H1 (cell line): ENCODE measurements at regions not wholly inside any gene's neighbourhood (a gene's known extent, or its start where the extent isn't known, plus 50 kb on each side); places are given as distances from the start of the nearest gene placed in this dataset.

Experiments
- CTCF ChIA-PET: fragments of 300-600 bp; sonication (Branson Sonifier 250); formaldehyde crosslinking; loops from one replicate; lab custom pipeline; 2021; ENCODE audit not compliant: partially characterized antibody; lab: Charles Lee
- POLR2A ChIA-PET: fragments of 300-600 bp; sonication (Branson Sonifier 250); formaldehyde crosslinking; loops from one replicate; lab custom pipeline; 2021; ENCODE audit warnings: inconsistent platforms; ENCODE audit not compliant: partially characterized antibody; lab: Charles Lee
- DNase-seq, 2 experiments: peaks; one replicate each; pipeline versions ENCODE4 v3.0.0 to v3.0.0-alpha.2; 2010 to 2022; ENCODE audit warnings: low spot score in 2 of 2, low read depth in 1 of 2, mixed read lengths in 1 of 2
- FAIRE-seq: peaks from 2 replicates; lab custom pipeline; 2011; peaks lifted over from hg19 to GRCh38; lab: Jason Lieb, UNC
- H2AFZ ChIP-seq: 2 replicates; pipeline ENCODE4 v1.8.1; 2012; ENCODE audit warnings: low read length, inconsistent platforms
- H2AK5ac ChIP-seq: 2 replicates; pipeline ENCODE4 v1.6.1; 2013; ENCODE audit warnings: low read depth, low read length
- H2BK120ac ChIP-seq: replicated peaks from 2 replicates; pipeline ENCODE3; 2013; ENCODE audit warnings: low read depth, low read length, inconsistent platforms
- H2BK12ac ChIP-seq: 2 replicates; pipeline ENCODE4 v1.6.1; 2013; ENCODE audit warnings: low read depth, low read length
- H2BK15ac ChIP-seq: 2 replicates; pipeline ENCODE4 v1.6.1; 2013; ENCODE audit warnings: low read length
- H2BK20ac ChIP-seq: 2 replicates; pipeline ENCODE4 v1.6.1; 2013; ENCODE audit warnings: low read length
- H2BK5ac ChIP-seq: 2 replicates; pipeline ENCODE4 v1.6.1; 2013; ENCODE audit warnings: low read depth, low read length
- H3K14ac ChIP-seq: 2 replicates; pipeline ENCODE4 v1.6.1; 2013; ENCODE audit warnings: inconsistent platforms; ENCODE audit not compliant: insufficient read length
- H3K18ac ChIP-seq: 2 replicates; pipeline ENCODE4 v1.6.1; 2013; ENCODE audit warnings: low read length; ENCODE audit errors: extremely low read depth
- H3K23ac ChIP-seq: 2 replicates; pipeline ENCODE4 v1.6.1; 2013; ENCODE audit warnings: inconsistent platforms; ENCODE audit not compliant: insufficient read length
- H3K23me2 ChIP-seq: 2 replicates; pipeline ENCODE4 v1.6.1; 2013; ENCODE audit warnings: low read depth, low read length
- H3K27ac ChIP-seq: 2 replicates; pipeline ENCODE4 v1.6.1; 2011; ENCODE audit warnings: low read depth, low read length, inconsistent platforms
- H3K27me3 ChIP-seq, 4 experiments: replicated peaks in 1 of 4; 1 replicate in 1 of 4; 2 replicates in 3 of 4; pipeline versions ENCODE4 v1.6.1 to v1.8.1; 2011 to 2013; ENCODE audit warnings: low read length in 3 of 4, mild to moderate bottlenecking in 3 of 4, inconsistent platforms in 2 of 4, mixed read lengths in 2 of 4, moderate library complexity in 1 of 4; ENCODE audit not compliant: control insufficient read depth in 3 of 4, insufficient read depth in 3 of 4; ENCODE audit errors: extremely low read depth in 1 of 4
- H3K36me3 ChIP-seq, 4 experiments: 2 replicates each; pipeline versions ENCODE4 v1.6.1 to v1.8.1; 2011 to 2013; ENCODE audit warnings: mild to moderate bottlenecking in 4 of 4, low read length in 3 of 4, moderate library complexity in 2 of 4, control low read depth in 1 of 4, inconsistent platforms in 1 of 4; ENCODE audit not compliant: insufficient read depth in 4 of 4, control insufficient read depth in 2 of 4
- H3K4ac ChIP-seq: replicated peaks from 2 replicates; pipeline ENCODE3; 2013; ENCODE audit warnings: low read length, low read depth, mixed read lengths, inconsistent platforms; ENCODE audit not compliant: insufficient read length
- H3K4me1 ChIP-seq, 4 experiments: replicated peaks in 1 of 4; 1 replicate in 1 of 4; 2 replicates in 3 of 4; pipeline versions ENCODE4 v1.6.1 to v1.8.1; 2011 to 2013; ENCODE audit warnings: low read length in 3 of 4, inconsistent platforms in 2 of 4, mixed read lengths in 1 of 4; ENCODE audit not compliant: insufficient read depth in 4 of 4, control insufficient read depth in 3 of 4
- H3K4me2 ChIP-seq, 2 experiments: 2 replicates each; pipeline versions ENCODE4 v1.6.1 to v1.8.1; 2011 to 2013; ENCODE audit warnings: low read depth in 2 of 2, low read length in 2 of 2, control low read depth in 1 of 2, inconsistent platforms in 1 of 2, mild to moderate bottlenecking in 1 of 2; ENCODE audit not compliant: insufficient read depth in 1 of 2
- H3K4me3 ChIP-seq, 4 experiments: fragments of 200-600, 300-600 bp in 1 of 4; sonication (generic), shearing (Covaris generic), sonication (Bioruptor Twin) in 1 of 4; 2 replicates each; pipeline versions ENCODE4 v1.5.1 to v1.8.1; 2011 to 2016; ENCODE audit warnings: low read length in 4 of 4, low read depth in 3 of 4, control low read depth in 2 of 4, inconsistent platforms in 2 of 4, mild to moderate bottlenecking in 2 of 4, mixed read lengths in 1 of 4, moderate library complexity in 1 of 4; ENCODE audit not compliant: insufficient read depth in 2 of 4; ENCODE audit errors: extremely low read depth in 1 of 4
- H3K56ac ChIP-seq: replicated peaks from 2 replicates; pipeline ENCODE3; 2013; ENCODE audit warnings: low read depth, mild to moderate bottlenecking, mixed read lengths, low read length, inconsistent platforms; ENCODE audit not compliant: insufficient read length
- H3K79me1 ChIP-seq: 2 replicates; pipeline ENCODE4 v1.6.1; 2013; ENCODE audit warnings: low read depth, low read length, control low read depth
- H3K79me2 ChIP-seq, 2 experiments: 2 replicates each; pipeline versions ENCODE4 v1.6.1 to v1.8.1; 2012 to 2013; ENCODE audit warnings: low read length in 2 of 2, mild to moderate bottlenecking in 2 of 2, inconsistent platforms in 1 of 2; ENCODE audit not compliant: insufficient read depth in 2 of 2, control insufficient read depth in 1 of 2
- H3K9ac ChIP-seq, 4 experiments: replicated peaks in 1 of 4; 1 replicate in 1 of 4; 2 replicates in 3 of 4; pipeline versions ENCODE4 v1.6.1 to v1.8.1; 2011 to 2013; ENCODE audit warnings: low read depth in 3 of 4, low read length in 3 of 4, control low read depth in 2 of 4, mild to moderate bottlenecking in 2 of 4, moderate library complexity in 2 of 4, inconsistent platforms in 1 of 4; ENCODE audit errors: extremely low read depth in 1 of 4
- H3K9me3 ChIP-seq, 2 experiments: 2 replicates each; pipeline versions ENCODE4 v1.6.1 to v1.8.1; 2012 to 2013; ENCODE audit warnings: mild to moderate bottlenecking in 2 of 2, moderate library complexity in 2 of 2, control low read depth in 1 of 2, inconsistent platforms in 1 of 2, low read depth in 1 of 2, low read length in 1 of 2, mixed read lengths in 1 of 2; ENCODE audit not compliant: insufficient read depth in 2 of 2
- H4K20me1 ChIP-seq, 2 experiments: replicated peaks in 1 of 2; 2 replicates each; pipeline versions ENCODE3 to v1.8.1; 2011 to 2013; ENCODE audit warnings: inconsistent platforms in 2 of 2, low read length in 2 of 2, mild to moderate bottlenecking in 1 of 2; ENCODE audit not compliant: insufficient read depth in 2 of 2, control insufficient read depth in 1 of 2
- H4K5ac ChIP-seq: 2 replicates; pipeline ENCODE4 v1.6.1; 2013; ENCODE audit warnings: low read length, low read depth, mixed read lengths, inconsistent platforms; ENCODE audit not compliant: insufficient read length
- H4K8ac ChIP-seq: 2 replicates; pipeline ENCODE4 v1.8.0; 2013; ENCODE audit warnings: mild to moderate bottlenecking, moderate library complexity, low read length, inconsistent platforms; ENCODE audit not compliant: insufficient read depth; ENCODE audit errors: extremely low read depth
- H4K91ac ChIP-seq: replicated peaks from 2 replicates; pipeline ENCODE3; 2013; ENCODE audit warnings: low read length, mixed read lengths, inconsistent platforms; ENCODE audit not compliant: insufficient read length
- ASH2L ChIP-seq: fragments of 200-600, 300-600 bp; sonication (generic); IDR thresholded peaks from one replicate; pipeline ENCODE4 v1.7.1; 2017; ENCODE audit warnings: low read length
- HDAC2 ChIP-seq, 2 experiments: fragments of 300-600 bp in 1 of 2; sonication (generic) in 1 of 2; IDR thresholded peaks; 2 replicates each; pipeline ENCODE4 v1.6.1; 2011 to 2012; ENCODE audit warnings: low read depth in 2 of 2, low read length in 2 of 2, mild to moderate bottlenecking in 2 of 2, moderate library complexity in 2 of 2, borderline replicate concordance in 1 of 2, inconsistent platforms in 1 of 2
- RBBP5 ChIP-seq: IDR thresholded peaks from 2 replicates; pipeline ENCODE4 v1.7.1; 2012; ENCODE audit warnings: low read depth, mild to moderate bottlenecking, inconsistent platforms, low read length, moderate library complexity, borderline replicate concordance
- SAP30 ChIP-seq: fragments of 300-600 bp; sonication (generic); IDR thresholded peaks from 2 replicates; pipeline ENCODE4 v1.7.1; 2012; ENCODE audit warnings: low read length, moderate library complexity, mild to moderate bottlenecking, inconsistent platforms; ENCODE audit not compliant: insufficient read depth, insufficient replicate concordance
- SIX5 ChIP-seq: IDR thresholded peaks from 2 replicates; pipeline ENCODE4 v1.6.1; 2011; ENCODE audit warnings: mild to moderate bottlenecking, low read depth, low read length
- SRF ChIP-seq: IDR thresholded peaks from 2 replicates; pipeline ENCODE4 v1.6.1; 2011; ENCODE audit warnings: mild to moderate bottlenecking, low read depth, low read length, moderate library complexity
- TCF12 ChIP-seq: IDR thresholded peaks from 2 replicates; pipeline ENCODE4 v1.6.1; 2011; ENCODE audit warnings: low read depth, mild to moderate bottlenecking, low read length
- TF ChIP-seq, protein P1 (sequence below): IDR thresholded peaks from 2 replicates; pipeline ENCODE4 v1.6.1; 2011; ENCODE audit warnings: low read length, improper control_type of control experiment

DNA sequence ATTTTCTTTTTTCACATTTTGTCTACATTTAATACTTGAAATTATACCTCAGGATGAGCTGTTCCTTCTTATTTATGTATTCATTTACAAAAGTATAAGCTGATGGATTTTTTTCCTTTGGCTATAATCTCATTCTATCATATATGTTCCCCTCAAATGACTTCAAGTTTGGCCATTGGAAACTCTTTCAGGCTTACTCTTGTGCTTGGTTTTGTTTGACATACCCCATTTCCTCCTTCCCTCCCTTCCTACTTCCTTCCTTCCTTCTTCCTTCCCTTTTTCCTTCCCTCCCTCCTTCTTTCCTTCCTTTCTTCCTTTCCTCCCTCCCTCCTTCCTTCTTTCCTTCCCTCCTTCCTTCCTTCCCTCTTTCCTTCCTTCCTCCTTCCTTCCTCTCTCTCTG, 697.1 kb upstream of the ARPP21 start:
- no peak overlapping the region for H3K9ac ChIP-seq
- no peak overlapping the region for H3K27ac ChIP-seq
- no peak overlapping the region for H3K23ac ChIP-seq
- H4K8ac ChIP-seq: no peak overlapping the region
- H2BK20ac ChIP-seq: no peak overlapping the region
- no peak overlapping the region for H3K14ac ChIP-seq
- H3K4me1 ChIP-seq: no peaks in the 10 kb centered on the region
- ChIA-PET POLR2A (no interaction called here), CTCF (no interaction called here)
- no peaks in the 10 kb centered on the region for H3K79me1 ChIP-seq
- no peak overlapping the region for H4K91ac ChIP-seq
- H3K23me2 ChIP-seq: no peaks in the 10 kb centered on the region; the same call in 1 of the 2 replicates
- H2AK5ac ChIP-seq: no peak overlapping the region
- DNase-seq (no peak), FAIRE-seq (no peak)
- no peak overlapping the region for H3K4me3 ChIP-seq
- H3K9me3 ChIP-seq: no peaks in the 10 kb centered on the region
- no peak overlapping the region for H4K5ac ChIP-seq
- H2BK120ac ChIP-seq: no peak overlapping the region
- no peak overlapping the region for H3K56ac ChIP-seq
- H3K79me2 ChIP-seq: no peaks in the 10 kb centered on the region
- no peak overlapping the region for H2BK12ac ChIP-seq
- no peak overlapping the region for H2AFZ ChIP-seq
- H4K20me1 ChIP-seq: no peaks in the 10 kb centered on the region
- no peaks in the 10 kb centered on the region for H3K27me3 ChIP-seq
- H2BK5ac ChIP-seq: no peak overlapping the region
- no peak overlapping the region for H2BK15ac ChIP-seq
- H3K36me3 ChIP-seq: no peaks in the 10 kb centered on the region
- no peak overlapping the region for H3K4me2 ChIP-seq
- no peak overlapping the region for H3K18ac ChIP-seq
- no peak overlapping the region for H3K4ac ChIP-seq
- TF ChIP-seq SRF (no peak), SAP30 (no peak), RBBP5 (no peak), ASH2L (no peak), SIX5 (no peak), TCF12 (no peak), HDAC2 (IDR thresholded peaks at IDR 0.05; ENCODE audit: borderline replicate concordance in 1 of 2, low read depth in 2 of 2, low read length in 2 of 2) (no peak)
- TF ChIP-seq, protein P1, sequence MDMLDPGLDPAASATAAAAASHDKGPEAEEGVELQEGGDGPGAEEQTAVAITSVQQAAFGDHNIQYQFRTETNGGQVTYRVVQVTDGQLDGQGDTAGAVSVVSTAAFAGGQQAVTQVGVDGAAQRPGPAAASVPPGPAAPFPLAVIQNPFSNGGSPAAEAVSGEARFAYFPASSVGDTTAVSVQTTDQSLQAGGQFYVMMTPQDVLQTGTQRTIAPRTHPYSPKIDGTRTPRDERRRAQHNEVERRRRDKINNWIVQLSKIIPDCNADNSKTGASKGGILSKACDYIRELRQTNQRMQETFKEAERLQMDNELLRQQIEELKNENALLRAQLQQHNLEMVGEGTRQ: no peak
